ENCODE measurements at regions not wholly inside any gene's neighbourhood (a gene's known extent, or its start where the extent isn't known, plus 50 kb on each side); places are given as distances from the start of the nearest gene placed in this dataset.

GRCh38 chr16:26214581-26215174, 522.9 kb downstream of the HS3ST4 start:
- Histone ChIP-seq H3K4me3 (replicated peaks in 1 of 3; ENCODE audit: insufficient read depth in 1 of 3, low read depth in 2 of 3, low read length in 3 of 3) (no peak overlapping the region), H3K79me2 (ENCODE audit: insufficient read depth, low read length) (no peaks in the 10 kb centered on the region), H4K20me1 (ENCODE audit: insufficient read depth, low read length) (no peaks in the 10 kb centered on the region), H3K9me3 (ENCODE audit: low read length) (no peaks in the 10 kb centered on the region), H3K9ac (ENCODE audit: insufficient read depth, low read depth, low read length) (no peak overlapping the region), H3K4me2 (ENCODE audit: low read depth, low read length) (no peak overlapping the region), H3K4me1 (ENCODE audit: insufficient read depth, low read length) (no peaks in the 10 kb centered on the region), H2AFZ (ENCODE audit: low read length) (no peak overlapping the region), H3K36me3 (replicated peaks in 1 of 2; ENCODE audit: control insufficient read depth in 1 of 2, insufficient read depth in 2 of 2, low read length in 2 of 2) (no peaks in the 10 kb centered on the region), H3K27me3 (ENCODE audit: control insufficient read depth in 1 of 2, insufficient read depth in 2 of 2, low read length in 2 of 2) (no peaks in the 10 kb centered on the region), H3K27ac (ENCODE audit: extremely low read length, insufficient read depth, low read length) (no peak overlapping the region)
- TF ChIP-seq ATF5 (CRISPR knock-in tag; IDR thresholded peaks at IDR 0.05; ENCODE audit: low read depth) (no peak), ZNF512 (CRISPR knock-in tag; IDR thresholded peaks at IDR 0.05) (no peak), ZFYVE20 (CRISPR knock-in tag; IDR thresholded peaks at IDR 0.05; ENCODE audit: borderline replicate concordance, low read depth) (no peak), ZNF160 (CRISPR knock-in tag; IDR thresholded peaks at IDR 0.05) (no peak), ZNF3 (CRISPR knock-in tag; IDR thresholded peaks at IDR 0.05) (no peak), NFYB (CRISPR knock-in tag; IDR thresholded peaks at IDR 0.05) (no peak), PRDM10 (CRISPR knock-in tag; IDR thresholded peaks at IDR 0.05; ENCODE audit: low read depth) (no peak)
- no peak for FAIRE-seq
- POLR2A ChIA-PET: no interaction called here
- no TSS peak for BruUV-seq (replicated peaks)
- WGBS (ENCODE audit: low lambda C conversion rate): 5% methylated on average over 9 of the region's 9 CpGs
- CTCF ChIA-PET (ENCODE audit: low intra/inter-chr PET ratio, low total read pairs): no interaction called here
- in situ Hi-C loops (cut with HindIII; ENCODE audit: extremely low pct_ligation_motif_present, low pct_unique_long_range_greater_than_20kb): no loop called here
- intact Hi-C loops (cut with micrococcal nuclease; ENCODE audit: unreplicated experiment): no loop called here
- ATAC-seq: no peak
- DNase-seq (ENCODE audit: low spot score): no peak

All from HepG2 (cell line).